ENCODE measurements at regions not wholly inside any gene's neighbourhood (a gene's known extent, or its start where the extent isn't known, plus 50 kb on each side); places are given as distances from the start of the nearest gene placed in this dataset.

GRCh38 chr13:40316301-40316700 lies 350.1 kb downstream of the FOXO1 start:
- TF ChIP-seq GATA3 (IDR thresholded peaks at IDR 0.05; ENCODE audit: low read depth, low read length) (no peak), GATA2 (IDR thresholded peaks at IDR 0.05; ENCODE audit: low read depth, low read length) (no peak)

GRCh38 chr13:40317980-40318327 lies 348.5 kb downstream of the FOXO1 start:
- TF ChIP-seq GATA3 (IDR thresholded peaks at IDR 0.05; ENCODE audit: low read depth, low read length) (no peak), GATA2 (IDR thresholded peaks at IDR 0.05; ENCODE audit: low read depth, low read length) (no peak)

- no peak for TF ChIP-seq GATA3 (IDR thresholded peaks at IDR 0.05; ENCODE audit: low read depth, low read length)
- no peak for TF ChIP-seq GATA2 (IDR thresholded peaks at IDR 0.05; ENCODE audit: low read depth, low read length)
Observed at GRCh38 chr13:40318366-40318765, 348.1 kb downstream of the FOXO1 start.

- TF ChIP-seq GATA3 (IDR thresholded peaks at IDR 0.05; ENCODE audit: low read depth, low read length) (no peak), GATA2 (IDR thresholded peaks at IDR 0.05; ENCODE audit: low read depth, low read length) (no peak)
Observed at GRCh38 chr13:40319699-40320579, 346.5 kb downstream of the FOXO1 start.

- TF ChIP-seq GATA2 (IDR thresholded peaks at IDR 0.05; ENCODE audit: low read depth, low read length) (no peak), GATA3 (IDR thresholded peaks at IDR 0.05; ENCODE audit: low read depth, low read length) (no peak)
Observed at GRCh38 chr13:40328091-40328490, 338.4 kb downstream of the FOXO1 start.

GRCh38 chr13:40329781-40330485 lies 336.5 kb downstream of the FOXO1 start:
- TF ChIP-seq GATA2 (IDR thresholded peaks at IDR 0.05; ENCODE audit: low read depth, low read length) (no peak), GATA3 (IDR thresholded peaks at IDR 0.05; ENCODE audit: low read depth, low read length) (no peak)

GRCh38 chr13:40330950-40331349 lies 335.5 kb downstream of the FOXO1 start:
- TF ChIP-seq GATA2 (IDR thresholded peaks at IDR 0.05; ENCODE audit: low read depth, low read length) (no peak), GATA3 (IDR thresholded peaks at IDR 0.05; ENCODE audit: low read depth, low read length) (no peak)

GRCh38 chr13:40331802-40332201 lies 334.6 kb downstream of the FOXO1 start:
- TF ChIP-seq GATA3 (IDR thresholded peaks at IDR 0.05; ENCODE audit: low read depth, low read length) (no peak), GATA2 (IDR thresholded peaks at IDR 0.05; ENCODE audit: low read depth, low read length) (no peak)

- TF ChIP-seq GATA3 (IDR thresholded peaks at IDR 0.05; ENCODE audit: low read depth, low read length): no peak
- no peak for TF ChIP-seq GATA2 (IDR thresholded peaks at IDR 0.05; ENCODE audit: low read depth, low read length)
Observed at GRCh38 chr13:40333226-40333625, 333.2 kb downstream of the FOXO1 start.

- TF ChIP-seq GATA3 (IDR thresholded peaks at IDR 0.05; ENCODE audit: low read depth, low read length): no peak
- no peak for TF ChIP-seq GATA2 (IDR thresholded peaks at IDR 0.05; ENCODE audit: low read depth, low read length)
Observed at GRCh38 chr13:40334031-40334430, 332.4 kb downstream of the FOXO1 start.

GRCh38 chr13:40334616-40335015 lies 331.8 kb downstream of the FOXO1 start:
- TF ChIP-seq GATA3 (IDR thresholded peaks at IDR 0.05; ENCODE audit: low read depth, low read length) (no peak), GATA2 (IDR thresholded peaks at IDR 0.05; ENCODE audit: low read depth, low read length) (no peak)

- TF ChIP-seq GATA3 (IDR thresholded peaks at IDR 0.05; ENCODE audit: low read depth, low read length) (no peak), GATA2 (IDR thresholded peaks at IDR 0.05; ENCODE audit: low read depth, low read length) (no peak)
Observed at GRCh38 chr13:40336228-40337221, 329.9 kb downstream of the FOXO1 start.

GRCh38 chr13:40337651-40338050 lies 328.8 kb downstream of the FOXO1 start:
- TF ChIP-seq GATA3 (IDR thresholded peaks at IDR 0.05; ENCODE audit: low read depth, low read length): no peak
- TF ChIP-seq GATA2 (IDR thresholded peaks at IDR 0.05; ENCODE audit: low read depth, low read length): no peak

- no peak for TF ChIP-seq GATA2 (IDR thresholded peaks at IDR 0.05; ENCODE audit: low read depth, low read length)
- no peak for TF ChIP-seq GATA3 (IDR thresholded peaks at IDR 0.05; ENCODE audit: low read depth, low read length)
Observed at GRCh38 chr13:40338217-40338616, 328.2 kb downstream of the FOXO1 start.

Data from SH-SY5Y (cell line).